ENCODE measurements at regions not wholly inside any gene's neighbourhood (a gene's known extent, or its start where the extent isn't known, plus 50 kb on each side); places are given as distances from the start of the nearest gene placed in this dataset.

- TF ChIP-seq CTCF (conservative IDR thresholded peaks at IDR 0.05): no peak
- no peak for TF ChIP-seq EZH2 (IDR thresholded peaks at IDR 0.05; ENCODE audit: low read depth)
These were observed 261.7 kb downstream of the PLOD2 start for GRCh38 chr3:145899241-145899640.

All from PC-9 (cell line).